MM.1S (cell line): ENCODE measurements at regions not wholly inside any gene's neighbourhood (a gene's known extent, or its start where the extent isn't known, plus 50 kb on each side); places are given as distances from the start of the nearest gene placed in this dataset.

Experiments used
- EZH2phosphoT487 ChIP-seq: fragments of 300-600 bp; sonication (generic); IDR thresholded peaks from 2 replicates; pipeline ENCODE4 v1.6.1; 2018; ENCODE audit warnings: antibody characterized with exemption, low read length
- TF ChIP-seq, protein P1 (sequence below): fragments of 300-600 bp; sonication (generic); IDR thresholded peaks from 2 replicates; pipeline ENCODE4 v1.5.1; 2016; ENCODE audit warnings: antibody characterized with exemption, low read length, mixed read lengths

DNA sequence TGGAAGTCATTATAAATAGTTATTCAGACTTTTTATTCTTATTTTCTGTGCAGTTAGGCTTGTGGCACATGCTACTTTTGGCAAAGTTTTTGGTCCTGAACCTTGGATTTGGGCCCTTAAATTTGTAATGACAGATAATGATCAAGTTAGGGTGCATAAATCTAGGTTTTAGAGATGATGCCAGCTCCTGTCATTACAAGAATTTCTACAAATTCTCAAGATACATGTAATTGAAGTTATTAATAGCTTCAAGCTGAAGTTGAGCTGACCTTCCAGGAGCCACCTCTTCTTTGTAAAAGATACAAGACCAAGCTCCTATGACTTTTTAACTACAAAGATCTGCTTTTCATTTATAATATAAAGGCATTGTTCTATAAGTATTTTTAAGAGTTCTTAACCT is 255.6 kb upstream of the UGT8 start:
- TF ChIP-seq, protein P1, sequence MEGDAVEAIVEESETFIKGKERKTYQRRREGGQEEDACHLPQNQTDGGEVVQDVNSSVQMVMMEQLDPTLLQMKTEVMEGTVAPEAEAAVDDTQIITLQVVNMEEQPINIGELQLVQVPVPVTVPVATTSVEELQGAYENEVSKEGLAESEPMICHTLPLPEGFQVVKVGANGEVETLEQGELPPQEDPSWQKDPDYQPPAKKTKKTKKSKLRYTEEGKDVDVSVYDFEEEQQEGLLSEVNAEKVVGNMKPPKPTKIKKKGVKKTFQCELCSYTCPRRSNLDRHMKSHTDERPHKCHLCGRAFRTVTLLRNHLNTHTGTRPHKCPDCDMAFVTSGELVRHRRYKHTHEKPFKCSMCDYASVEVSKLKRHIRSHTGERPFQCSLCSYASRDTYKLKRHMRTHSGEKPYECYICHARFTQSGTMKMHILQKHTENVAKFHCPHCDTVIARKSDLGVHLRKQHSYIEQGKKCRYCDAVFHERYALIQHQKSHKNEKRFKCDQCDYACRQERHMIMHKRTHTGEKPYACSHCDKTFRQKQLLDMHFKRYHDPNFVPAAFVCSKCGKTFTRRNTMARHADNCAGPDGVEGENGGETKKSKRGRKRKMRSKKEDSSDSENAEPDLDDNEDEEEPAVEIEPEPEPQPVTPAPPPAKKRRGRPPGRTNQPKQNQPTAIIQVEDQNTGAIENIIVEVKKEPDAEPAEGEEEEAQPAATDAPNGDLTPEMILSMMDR: no peak
- no peak for TF ChIP-seq EZH2phosphoT487
